ENCODE measurements at regions not wholly inside any gene's neighbourhood (a gene's known extent, or its start where the extent isn't known, plus 50 kb on each side); places are given as distances from the start of the nearest gene placed in this dataset.

DNA sequence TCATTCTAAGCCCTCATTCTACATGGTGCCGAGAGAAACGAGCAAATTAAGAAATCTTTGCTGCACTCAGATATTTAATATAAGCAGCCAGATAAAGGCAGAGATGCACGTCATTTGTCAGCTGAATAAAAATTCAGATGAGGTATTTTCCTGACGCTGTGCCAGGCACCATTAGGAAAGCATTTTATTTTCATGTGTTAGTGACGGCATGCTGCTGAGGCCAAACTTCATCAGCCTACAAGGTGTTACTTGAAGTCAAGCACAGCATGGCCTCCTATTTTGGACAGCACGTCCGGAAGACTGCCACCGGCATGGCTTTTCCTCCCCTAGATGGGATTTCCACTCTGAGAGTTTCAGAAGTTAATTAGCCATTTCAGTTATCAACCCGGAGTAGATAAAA lies 70.3 kb downstream of the IRX3 start:
- Histone ChIP-seq H4K20me1 (replicated peaks in 1 of 2; ENCODE audit: control insufficient read depth in 1 of 2, insufficient read depth in 2 of 2, low read length in 2 of 2) (no peaks in the 10 kb centered on the region), H2AK5ac (ENCODE audit: low read depth, low read length) (no peak overlapping the region), H3K27me3 (replicated peaks in 1 of 4; ENCODE audit: control insufficient read depth in 3 of 4, extremely low read depth in 1 of 4, insufficient read depth in 3 of 4, low read length in 3 of 4) (no peaks in the 10 kb centered on the region), H3K4me3 (ENCODE audit: extremely low read depth in 1 of 4, insufficient read depth in 2 of 4, low read depth in 3 of 4, low read length in 4 of 4) (no peak overlapping the region), H3K14ac (ENCODE audit: insufficient read length) (no peak overlapping the region), H3K9ac (replicated peaks in 1 of 4; ENCODE audit: extremely low read depth in 1 of 4, low read depth in 3 of 4, low read length in 3 of 4) (no peak overlapping the region), H3K36me3 (ENCODE audit: control insufficient read depth in 2 of 4, insufficient read depth in 4 of 4, low read length in 3 of 4) (no peaks in the 10 kb centered on the region), H3K9me3 (ENCODE audit: insufficient read depth in 2 of 2, low read depth in 1 of 2, low read length in 1 of 2) (no peaks in the 10 kb centered on the region), H3K27ac (ENCODE audit: low read depth, low read length) (no peak overlapping the region), H3K23ac (ENCODE audit: insufficient read length) (no peak overlapping the region), H3K4ac (replicated peaks; ENCODE audit: insufficient read length, low read depth, low read length) (no peak overlapping the region), H3K4me2 (ENCODE audit: insufficient read depth in 1 of 2, low read depth in 2 of 2, low read length in 2 of 2) (no peak overlapping the region), H2BK120ac (replicated peaks; ENCODE audit: low read depth, low read length) (no peak overlapping the region), H2BK12ac (ENCODE audit: low read depth, low read length) (no peak overlapping the region), H3K23me2 (ENCODE audit: low read depth, low read length) (no peaks in the 10 kb centered on the region), H2BK5ac (ENCODE audit: low read depth, low read length) (no peak overlapping the region), H2BK20ac (ENCODE audit: low read length) (no peak overlapping the region), H3K18ac (ENCODE audit: extremely low read depth, low read length) (no peak overlapping the region), H4K8ac (ENCODE audit: extremely low read depth, insufficient read depth, low read length) (no peak overlapping the region), H3K79me2 (ENCODE audit: control insufficient read depth in 1 of 2, insufficient read depth in 2 of 2, low read length in 2 of 2) (no peaks in the 10 kb centered on the region), H2AFZ (ENCODE audit: low read length) (no peak overlapping the region), H2BK15ac (ENCODE audit: low read length) (no peak overlapping the region), H4K5ac (ENCODE audit: insufficient read length, low read depth, low read length) (no peak overlapping the region), H3K4me1 (replicated peaks in 1 of 4; ENCODE audit: control insufficient read depth in 3 of 4, insufficient read depth in 4 of 4, low read length in 3 of 4) (no peaks in the 10 kb centered on the region), H4K91ac (replicated peaks; ENCODE audit: insufficient read length, low read length) (no peak overlapping the region), H3K79me1 (ENCODE audit: low read depth, low read length) (no peaks in the 10 kb centered on the region), H3K56ac (replicated peaks; ENCODE audit: insufficient read length, low read depth, low read length) (no peak overlapping the region)
- FAIRE-seq (no peak), DNase-seq (ENCODE audit: low read depth in 1 of 2, low spot score in 2 of 2) (no peak)
- WGBS, 2 experiments (ENCODE audit: extremely low coverage in 1 of 2, insufficient coverage in 1 of 2, insufficient read length in 1 of 2, insufficient replicate concordance in 2 of 2, low coverage in 1 of 2, low lambda C conversion rate in 2 of 2, missing lambda C conversion rate in 1 of 2), result 93% methylated on average over 9 of the region's 9 CpGs; no CpG with 5 or more reads in 1 of the 2 experiments
- CTCF ChIA-PET (ENCODE audit: partially characterized antibody), result interaction anchor here (0.6 kb wide), 1 partner anchor 208 kb away, joined by 3 read pairs; no protein-coding TSS in a partner anchor
- POLR2A ChIA-PET (ENCODE audit: partially characterized antibody), result no interaction called here
- no peak for TF ChIP-seq BCL11A (IDR thresholded peaks at IDR 0.05; ENCODE audit: low read depth in 2 of 2, low read length in 2 of 2)
- no peak for TF ChIP-seq TCF12 (IDR thresholded peaks at IDR 0.05; ENCODE audit: low read depth, low read length)
- TF ChIP-seq NRF1 (IDR thresholded peaks at IDR 0.05; ENCODE audit: low read depth, low read length), result no peak
- no peak for TF ChIP-seq SIN3A (conservative IDR thresholded peaks at IDR 0.05 in 1 of 2, IDR thresholded peaks at IDR 0.05 in 1 of 2; ENCODE audit: low read depth in 1 of 2, low read length in 2 of 2)
- no peak for TF ChIP-seq SP1 (IDR thresholded peaks at IDR 0.05; ENCODE audit: low read depth, low read length)

Data from H1 (cell line).